ENCODE measurements at regions not wholly inside any gene's neighbourhood (a gene's known extent, or its start where the extent isn't known, plus 50 kb on each side); places are given as distances from the start of the nearest gene placed in this dataset.
A peak's percentile ranks its signal among the peaks of the same experiment; 100 is the strongest.

DNA sequence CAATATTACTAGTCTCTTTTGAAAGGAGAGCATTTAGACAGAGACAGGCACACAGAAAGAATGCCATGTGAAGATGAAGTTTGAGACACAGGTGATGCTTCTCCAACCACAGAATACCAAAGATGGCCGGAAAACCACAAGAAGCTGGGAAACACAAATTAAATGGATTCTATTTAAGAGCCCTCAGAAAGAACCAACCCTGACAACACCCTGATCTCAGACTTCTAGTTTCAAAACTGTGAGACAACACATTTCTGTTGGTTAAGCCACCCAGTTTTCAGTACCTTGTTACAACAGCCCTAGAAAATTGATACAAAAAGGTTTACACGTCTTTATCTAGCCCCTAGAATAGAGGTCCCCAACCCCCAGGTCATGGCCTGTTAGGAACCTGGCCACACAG lies 79.8 kb upstream of the CCNG1 start:
- H3K9ac ChIP-seq (ENCODE audit: low read depth, low read length) = no peak overlapping the region
- H2AFZ ChIP-seq (ENCODE audit: low read depth, low read length) = no peak overlapping the region
- ATAC-seq (ENCODE audit: insufficient read depth, low read depth) (peak; percentile 90), DNase-seq (peak; percentile 48)
- H3K27me3 ChIP-seq (ENCODE audit: insufficient read depth, low read length, poor library complexity) = no peaks in the 10 kb centered on the region
- TF ChIP-seq, protein P1, sequence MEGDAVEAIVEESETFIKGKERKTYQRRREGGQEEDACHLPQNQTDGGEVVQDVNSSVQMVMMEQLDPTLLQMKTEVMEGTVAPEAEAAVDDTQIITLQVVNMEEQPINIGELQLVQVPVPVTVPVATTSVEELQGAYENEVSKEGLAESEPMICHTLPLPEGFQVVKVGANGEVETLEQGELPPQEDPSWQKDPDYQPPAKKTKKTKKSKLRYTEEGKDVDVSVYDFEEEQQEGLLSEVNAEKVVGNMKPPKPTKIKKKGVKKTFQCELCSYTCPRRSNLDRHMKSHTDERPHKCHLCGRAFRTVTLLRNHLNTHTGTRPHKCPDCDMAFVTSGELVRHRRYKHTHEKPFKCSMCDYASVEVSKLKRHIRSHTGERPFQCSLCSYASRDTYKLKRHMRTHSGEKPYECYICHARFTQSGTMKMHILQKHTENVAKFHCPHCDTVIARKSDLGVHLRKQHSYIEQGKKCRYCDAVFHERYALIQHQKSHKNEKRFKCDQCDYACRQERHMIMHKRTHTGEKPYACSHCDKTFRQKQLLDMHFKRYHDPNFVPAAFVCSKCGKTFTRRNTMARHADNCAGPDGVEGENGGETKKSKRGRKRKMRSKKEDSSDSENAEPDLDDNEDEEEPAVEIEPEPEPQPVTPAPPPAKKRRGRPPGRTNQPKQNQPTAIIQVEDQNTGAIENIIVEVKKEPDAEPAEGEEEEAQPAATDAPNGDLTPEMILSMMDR (IDR thresholded peaks at IDR 0.05; ENCODE audit: borderline replicate concordance, extremely low read depth, low read length, poor library complexity, severe bottlenecking) = no peak
- no peak for TF ChIP-seq EZH2 (IDR thresholded peaks at IDR 0.05; ENCODE audit: borderline replicate concordance, low read depth, low read length, severe bottlenecking)
- no peaks in the 10 kb centered on the region for H4K20me1 ChIP-seq (ENCODE audit: insufficient read depth, low read length)
- H3K36me3 ChIP-seq (ENCODE audit: insufficient read depth, low read length) = no peaks in the 10 kb centered on the region
- H3K4me3 ChIP-seq (ENCODE audit: low read depth in 1 of 2, low read length in 2 of 2) = no peak overlapping the region
- H3K79me2 ChIP-seq (ENCODE audit: insufficient read depth, low read length) = no peaks in the 10 kb centered on the region
- no peak overlapping the region for H3K4me2 ChIP-seq (ENCODE audit: insufficient read depth, low read length)
- peaks cover 18% of the 10 kb centered on the region for H3K4me1 ChIP-seq (ENCODE audit: insufficient read depth, low read length)
- H3K27ac ChIP-seq (ENCODE audit: low read length) = peak overlapping the region; percentile 32
- no peaks in the 10 kb centered on the region for H3K9me3 ChIP-seq (ENCODE audit: insufficient read depth, low read length, severe bottlenecking)

DNA sequence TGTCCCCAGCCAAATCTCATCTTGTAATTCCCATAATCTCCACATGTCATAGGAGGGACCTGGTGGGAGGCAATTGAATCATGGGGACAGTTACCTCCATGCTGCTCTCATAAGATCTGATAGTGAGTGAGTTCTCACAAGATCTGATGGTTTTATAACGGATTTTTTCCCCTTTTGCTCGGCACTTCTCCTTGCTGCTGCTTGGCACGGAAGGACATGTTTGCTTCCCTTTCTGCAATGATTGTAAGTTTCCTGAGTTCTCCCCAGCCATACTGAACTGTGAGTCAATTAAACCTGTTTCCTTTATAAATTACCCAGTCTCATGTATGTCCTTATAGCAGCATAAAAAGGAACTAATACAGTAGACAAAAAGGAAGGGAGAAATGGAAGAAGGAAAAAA lies 76.7 kb upstream of the CCNG1 start:
- Histone ChIP-seq H3K4me3 (ENCODE audit: low read depth in 1 of 2, low read length in 2 of 2) (no peak overlapping the region), H3K9ac (ENCODE audit: low read depth, low read length) (no peak overlapping the region), H3K9me3 (ENCODE audit: insufficient read depth, low read length, severe bottlenecking) (peaks cover 13% of the 10 kb centered on the region), H3K4me1 (ENCODE audit: insufficient read depth, low read length) (peaks cover 18% of the 10 kb centered on the region), H3K36me3 (ENCODE audit: insufficient read depth, low read length) (no peaks in the 10 kb centered on the region), H3K79me2 (ENCODE audit: insufficient read depth, low read length) (no peaks in the 10 kb centered on the region), H2AFZ (ENCODE audit: low read depth, low read length) (no peak overlapping the region), H3K27me3 (ENCODE audit: insufficient read depth, low read length, poor library complexity) (no peaks in the 10 kb centered on the region), H3K27ac (ENCODE audit: low read length) (no peak overlapping the region), H3K4me2 (ENCODE audit: insufficient read depth, low read length) (no peak overlapping the region), H4K20me1 (ENCODE audit: insufficient read depth, low read length) (no peaks in the 10 kb centered on the region)
- ATAC-seq (ENCODE audit: insufficient read depth, low read depth) (no peak), DNase-seq (no peak)
- no peak for TF ChIP-seq EZH2 (IDR thresholded peaks at IDR 0.05; ENCODE audit: borderline replicate concordance, low read depth, low read length, severe bottlenecking)
- TF ChIP-seq, protein P1 (IDR thresholded peaks at IDR 0.05; ENCODE audit: borderline replicate concordance, extremely low read depth, low read length, poor library complexity, severe bottlenecking) = no peak

DNA sequence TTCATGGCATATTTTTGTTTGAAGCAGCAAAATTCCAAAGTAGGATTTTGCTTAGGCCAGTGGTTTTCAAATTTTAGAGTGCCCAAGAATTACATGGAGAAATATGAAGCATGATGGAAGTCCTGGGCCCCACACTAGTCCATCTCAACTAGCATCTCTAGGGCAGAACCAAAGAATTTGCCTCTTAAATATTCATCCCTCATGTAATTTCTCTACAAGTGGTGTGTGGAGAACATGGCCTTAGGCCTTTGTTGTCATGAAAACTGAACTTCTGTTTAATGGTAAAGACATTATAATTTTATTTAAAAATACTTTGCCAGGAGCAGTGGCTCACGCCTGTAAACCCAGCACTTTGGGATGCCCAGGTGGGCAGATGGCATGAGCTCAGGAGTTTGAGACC lies 75.9 kb upstream of the CCNG1 start:
- Histone ChIP-seq H4K20me1 (ENCODE audit: insufficient read depth, low read length) (no peaks in the 10 kb centered on the region), H3K4me3 (ENCODE audit: low read depth in 1 of 2, low read length in 2 of 2) (no peak overlapping the region), H3K9me3 (ENCODE audit: insufficient read depth, low read length, severe bottlenecking) (peaks cover 13% of the 10 kb centered on the region), H3K36me3 (ENCODE audit: insufficient read depth, low read length) (no peaks in the 10 kb centered on the region), H3K27ac (ENCODE audit: low read length) (no peak overlapping the region), H3K79me2 (ENCODE audit: insufficient read depth, low read length) (no peaks in the 10 kb centered on the region), H3K9ac (ENCODE audit: low read depth, low read length) (no peak overlapping the region), H3K27me3 (ENCODE audit: insufficient read depth, low read length, poor library complexity) (no peaks in the 10 kb centered on the region), H3K4me2 (ENCODE audit: insufficient read depth, low read length) (no peak overlapping the region), H3K4me1 (ENCODE audit: insufficient read depth, low read length) (peaks cover 18% of the 10 kb centered on the region), H2AFZ (ENCODE audit: low read depth, low read length) (no peak overlapping the region)
- no peak for ATAC-seq (ENCODE audit: insufficient read depth, low read depth)
- no peak for DNase-seq
- TF ChIP-seq EZH2 (IDR thresholded peaks at IDR 0.05; ENCODE audit: borderline replicate concordance, low read depth, low read length, severe bottlenecking) = no peak
- TF ChIP-seq, protein P1 (IDR thresholded peaks at IDR 0.05; ENCODE audit: borderline replicate concordance, extremely low read depth, low read length, poor library complexity, severe bottlenecking) = no peak

DNA sequence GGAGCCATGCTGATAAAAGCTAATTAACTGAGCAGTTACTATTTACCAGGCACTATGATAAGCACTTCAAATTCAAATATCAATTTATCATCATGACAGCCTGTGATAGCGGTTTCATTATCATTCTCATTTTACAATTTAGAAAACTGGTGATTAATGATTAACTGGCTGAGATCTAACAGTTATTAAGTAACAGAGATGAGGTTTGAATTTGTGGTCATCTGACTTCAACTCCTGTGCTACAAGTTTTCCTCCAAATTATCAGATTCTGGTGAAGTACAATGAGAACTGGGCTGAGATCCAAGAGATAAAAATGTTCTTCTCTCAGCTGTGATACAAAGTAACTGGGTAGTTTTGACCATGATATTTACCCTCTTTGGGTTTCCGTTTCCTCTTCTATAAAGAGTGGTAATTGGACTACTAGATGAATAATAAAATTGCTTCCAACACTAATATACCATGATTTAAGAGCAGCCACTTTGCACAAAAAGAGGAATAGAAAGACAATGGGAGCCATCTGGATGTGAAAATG lies 74.5 kb upstream of the CCNG1 start:
- H3K4me3 ChIP-seq (ENCODE audit: low read depth in 1 of 2, low read length in 2 of 2) = no peak overlapping the region
- no peaks in the 10 kb centered on the region for H4K20me1 ChIP-seq (ENCODE audit: insufficient read depth, low read length)
- ATAC-seq (ENCODE audit: insufficient read depth, low read depth) = no peak
- no peaks in the 10 kb centered on the region for H3K36me3 ChIP-seq (ENCODE audit: insufficient read depth, low read length)
- TF ChIP-seq, protein P1 (IDR thresholded peaks at IDR 0.05; ENCODE audit: borderline replicate concordance, extremely low read depth, low read length, poor library complexity, severe bottlenecking) = no peak
- no peak for TF ChIP-seq EZH2 (IDR thresholded peaks at IDR 0.05; ENCODE audit: borderline replicate concordance, low read depth, low read length, severe bottlenecking)
- H3K9ac ChIP-seq (ENCODE audit: low read depth, low read length) = no peak overlapping the region
- DNase-seq = no peak
- no peak overlapping the region for H2AFZ ChIP-seq (ENCODE audit: low read depth, low read length)
- H3K4me2 ChIP-seq (ENCODE audit: insufficient read depth, low read length) = no peak overlapping the region
- H3K79me2 ChIP-seq (ENCODE audit: insufficient read depth, low read length) = no peaks in the 10 kb centered on the region
- H3K27ac ChIP-seq (ENCODE audit: low read length) = no peak overlapping the region
- no peaks in the 10 kb centered on the region for H3K27me3 ChIP-seq (ENCODE audit: insufficient read depth, low read length, poor library complexity)
- H3K9me3 ChIP-seq (ENCODE audit: insufficient read depth, low read length, severe bottlenecking) = peaks cover 13% of the 10 kb centered on the region
- peaks cover 7% of the 10 kb centered on the region for H3K4me1 ChIP-seq (ENCODE audit: insufficient read depth, low read length)

Measured in DND-41 (cell line).